GM12865 (cell line): ENCODE measurements at regions not wholly inside any gene's neighbourhood (a gene's known extent, or its start where the extent isn't known, plus 50 kb on each side); places are given as distances from the start of the nearest gene placed in this dataset.

Experiments
- DNase-seq: peaks from one replicate; pipeline ENCODE4 v3.0.0; 2010; ENCODE audit warnings: low read depth
- H3K4me3 ChIP-seq: 2 replicates; pipeline ENCODE4 v1.5.1; 2011; ENCODE audit warnings: mild to moderate bottlenecking, low read depth, low read length, control low read depth
- CTCF ChIP-seq: IDR thresholded peaks from 2 replicates; pipeline ENCODE4 v1.5.1; 2011; ENCODE audit warnings: low read length, control low read depth, low read depth, inconsistent platforms; ENCODE audit not compliant: insufficient read depth; ENCODE audit errors: missing control alignments

- H3K4me3 ChIP-seq: no peak overlapping the region
- no peak for TF ChIP-seq CTCF
- DNase-seq: no peak
Observed at GRCh38 chr16:85422632-85423550, 190.2 kb upstream of the GSE1 start.

- no peak overlapping the region for H3K4me3 ChIP-seq
- TF ChIP-seq CTCF: no peak
- DNase-seq: no peak
Observed at GRCh38 chr16:85423631-85424030, 189.5 kb upstream of the GSE1 start.

- DNase-seq: no peak
- TF ChIP-seq CTCF: no peak
Observed at GRCh38 chr16:85424260-85425073, 188.7 kb upstream of the GSE1 start.

GRCh38 chr16:85425074-85425662 lies 188.0 kb upstream of the GSE1 start:
- no peak for DNase-seq
- H3K4me3 ChIP-seq: no peak overlapping the region
- TF ChIP-seq CTCF: no peak

More at GRCh38 chr16:85424260-85425073, 188.7 kb upstream of the GSE1 start:
- H3K4me3 ChIP-seq: no peak overlapping the region

GRCh38 chr16:85426806-85427205 lies 186.3 kb upstream of the GSE1 start:
- no peak for DNase-seq
- no peak for TF ChIP-seq CTCF
- H3K4me3 ChIP-seq: no peak overlapping the region

GRCh38 chr16:85428168-85428898 lies 184.8 kb upstream of the GSE1 start:
- TF ChIP-seq CTCF: peak; percentile 74
- peak; percentile 70 for DNase-seq
- no peak overlapping the region for H3K4me3 ChIP-seq
